ENCODE measurements at regions not wholly inside any gene's neighbourhood (a gene's known extent, or its start where the extent isn't known, plus 50 kb on each side); places are given as distances from the start of the nearest gene placed in this dataset.

DNA sequence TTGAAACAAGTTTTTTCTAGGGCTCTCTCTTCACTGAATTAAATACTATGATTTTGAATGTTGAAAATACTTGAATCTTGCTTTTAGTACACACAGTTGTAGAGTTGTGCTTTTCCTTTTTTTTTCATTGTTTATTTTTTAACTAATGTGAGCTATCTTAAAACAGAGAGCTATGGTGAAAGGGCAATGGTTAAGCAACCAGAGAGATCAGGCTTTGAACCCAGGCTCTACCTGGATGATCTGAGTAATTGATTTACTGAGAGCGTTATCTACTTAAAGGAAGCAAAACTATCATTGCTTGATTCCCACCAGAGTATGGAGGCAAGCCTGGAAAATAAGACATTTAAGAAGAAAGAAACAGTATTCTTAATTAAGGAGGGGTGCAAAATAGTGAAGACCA, 138.6 kb downstream of the DUSP6 start:
- H3K27ac ChIP-seq (ENCODE audit: low read depth, low read length) = no peak overlapping the region
- Mint-ChIP-seq H3K4me1 (peaks cover 14% of the 10 kb centered on the region), H3K4me3 (no peak overlapping the region), H3K9me3 (no peaks in the 10 kb centered on the region), H3K27ac (no peak overlapping the region), H3K36me3 (ENCODE audit: low read depth) (no peaks in the 10 kb centered on the region), H3K27me3 (ENCODE audit: insufficient read depth) (no peaks in the 10 kb centered on the region)
- H3K4me1 ChIP-seq (ENCODE audit: control insufficient read depth, insufficient read depth, low read length) = peaks cover 6% of the 10 kb centered on the region
- WGBS, 2 experiments (ENCODE audit: insufficient coverage in 1 of 2, insufficient read length in 1 of 2) = 100% methylated on average over 1 of the region's 1 CpG
- no peaks in the 10 kb centered on the region for H3K36me3 ChIP-seq (ENCODE audit: control insufficient read depth, insufficient read depth, low read length)
- no peak overlapping the region for H3K9ac ChIP-seq (ENCODE audit: extremely low read depth, low read length, poor library complexity, severe bottlenecking)
- no peaks in the 10 kb centered on the region for H3K9me3 ChIP-seq (ENCODE audit: control insufficient read depth, low read length)
- no peak for DNase-seq
- no peak overlapping the region for H3K4me3 ChIP-seq (ENCODE audit: low read length)
- TF ChIP-seq CTCF (conservative IDR thresholded peaks at IDR 0.05) = no peak
- no peaks in the 10 kb centered on the region for H3K27me3 ChIP-seq (ENCODE audit: control insufficient read depth, insufficient read depth, low read length, poor library complexity, severe bottlenecking)

DNA sequence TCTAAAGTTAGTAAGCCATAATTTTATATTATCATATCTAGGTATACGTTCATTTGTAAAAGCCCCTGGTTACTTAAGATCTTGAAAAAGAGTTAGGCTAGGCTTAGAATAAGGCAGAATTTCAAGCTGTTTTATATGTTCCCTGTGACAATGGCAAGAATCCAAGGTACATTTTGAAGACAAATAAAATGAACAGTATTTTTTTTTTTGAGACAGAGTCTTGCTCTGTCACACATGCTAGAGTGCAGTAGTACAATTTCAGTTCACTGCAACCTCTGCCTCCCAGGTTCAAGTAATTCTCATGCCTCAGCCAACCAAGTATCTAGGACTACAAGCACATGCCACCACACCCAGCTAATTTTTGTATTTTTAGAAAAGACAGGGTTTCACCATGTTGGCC, 139.2 kb downstream of the DUSP6 start:
- WGBS, 2 experiments (ENCODE audit: insufficient coverage in 1 of 2, insufficient read length in 1 of 2) = 100% methylated on average over 1 of the region's 1 CpG
- Mint-ChIP-seq H3K9me3 (no peaks in the 10 kb centered on the region), H3K4me1 (peaks cover 19% of the 10 kb centered on the region)

DNA sequence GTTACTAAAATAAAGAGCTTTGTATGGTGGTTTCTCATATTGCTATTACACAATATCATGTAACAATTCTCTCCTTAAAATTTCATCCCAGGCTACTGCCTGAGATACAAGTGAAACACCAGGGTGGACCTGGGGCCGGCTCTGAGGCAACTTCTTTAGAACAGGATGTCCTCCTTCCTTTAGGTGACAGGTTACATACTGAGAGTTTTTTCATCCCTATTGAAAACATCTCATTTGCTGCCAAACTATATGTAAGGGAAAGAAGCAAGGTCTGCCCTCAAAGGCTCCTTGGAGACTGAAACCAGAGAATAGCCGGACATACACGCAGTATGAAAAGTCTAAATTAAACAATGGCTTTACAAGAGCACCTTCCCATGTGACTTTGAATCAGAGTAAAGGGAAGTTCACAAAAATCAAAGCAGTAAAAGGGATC, 139.9 kb downstream of the DUSP6 start:
- TF ChIP-seq CTCF (conservative IDR thresholded peaks at IDR 0.05) = no peak
- WGBS, 2 experiments (ENCODE audit: insufficient coverage in 1 of 2, insufficient read length in 1 of 2) = 85 to 94% methylated on average over 3 of the region's 3 CpGs
- no peaks in the 10 kb centered on the region for H3K36me3 ChIP-seq (ENCODE audit: control insufficient read depth, insufficient read depth, low read length)
- H3K27ac Mint-ChIP-seq = no peak overlapping the region
- no peak overlapping the region for H3K4me3 ChIP-seq (ENCODE audit: low read length)
- no peak overlapping the region for H3K4me3 Mint-ChIP-seq
- no peaks in the 10 kb centered on the region for H3K36me3 Mint-ChIP-seq (ENCODE audit: low read depth)
- no peak overlapping the region for H3K9ac ChIP-seq (ENCODE audit: extremely low read depth, low read length, poor library complexity, severe bottlenecking)
- H3K9me3 Mint-ChIP-seq = no peaks in the 10 kb centered on the region
- DNase-seq = no peak
- H3K27ac ChIP-seq (ENCODE audit: low read depth, low read length) = no peak overlapping the region
- H3K27me3 Mint-ChIP-seq (ENCODE audit: insufficient read depth) = no peaks in the 10 kb centered on the region
- peaks cover 10% of the 10 kb centered on the region for H3K4me1 ChIP-seq (ENCODE audit: control insufficient read depth, insufficient read depth, low read length)
- H3K9me3 ChIP-seq (ENCODE audit: control insufficient read depth, low read length) = no peaks in the 10 kb centered on the region
- peaks cover 22% of the 10 kb centered on the region for H3K4me1 Mint-ChIP-seq
- no peaks in the 10 kb centered on the region for H3K27me3 ChIP-seq (ENCODE audit: control insufficient read depth, insufficient read depth, low read length, poor library complexity, severe bottlenecking)

More for the DNA sequence above, 139.2 kb downstream of the DUSP6 start:
- Mint-ChIP-seq H3K27ac (no peak overlapping the region), H3K4me3 (no peak overlapping the region), H3K27me3 (ENCODE audit: insufficient read depth) (no peaks in the 10 kb centered on the region), H3K36me3 (ENCODE audit: low read depth) (no peaks in the 10 kb centered on the region)
- no peak for DNase-seq
- H3K4me1 ChIP-seq (ENCODE audit: control insufficient read depth, insufficient read depth, low read length) = peaks cover 10% of the 10 kb centered on the region
- TF ChIP-seq CTCF (conservative IDR thresholded peaks at IDR 0.05) = no peak
- no peak overlapping the region for H3K9ac ChIP-seq (ENCODE audit: extremely low read depth, low read length, poor library complexity, severe bottlenecking)
- no peak overlapping the region for H3K27ac ChIP-seq (ENCODE audit: low read depth, low read length)
- H3K4me3 ChIP-seq (ENCODE audit: low read length) = no peak overlapping the region
- no peaks in the 10 kb centered on the region for H3K36me3 ChIP-seq (ENCODE audit: control insufficient read depth, insufficient read depth, low read length)
- H3K9me3 ChIP-seq (ENCODE audit: control insufficient read depth, low read length) = no peaks in the 10 kb centered on the region
- H3K27me3 ChIP-seq (ENCODE audit: control insufficient read depth, insufficient read depth, low read length, poor library complexity, severe bottlenecking) = no peaks in the 10 kb centered on the region
